Keratinocyte (primary cell): ENCODE measurements at regions not wholly inside any gene's neighbourhood (a gene's known extent, or its start where the extent isn't known, plus 50 kb on each side); places are given as distances from the start of the nearest gene placed in this dataset.

Experiments used
- CTCF ChIP-seq, 3 experiments: IDR thresholded peaks in 1 of 3; conservative IDR thresholded peaks in 1 of 3; optimal IDR thresholded peaks in 1 of 3; 2 replicates in 2 of 3; 3 replicates in 1 of 3; pipeline versions ENCODE3 to v1.5.1; 2011; ENCODE audit warnings: low read length in 3 of 3, mild to moderate bottlenecking in 3 of 3, moderate library complexity in 2 of 3, control low read depth in 1 of 3, inconsistent platforms in 1 of 3; ENCODE audit not compliant: insufficient read depth in 2 of 3; ENCODE audit errors: extremely low read depth in 1 of 3
- EZH2 ChIP-seq: IDR thresholded peaks from one replicate; pipeline ENCODE4 v1.6.1; 2012; ENCODE audit warnings: inconsistent platforms, mild to moderate bottlenecking, low read length, moderate library complexity

- TF ChIP-seq CTCF (optimal IDR thresholded peaks at IDR 0.05 in 1 of 3, IDR thresholded peaks at IDR 0.05 in 1 of 3, conservative IDR thresholded peaks at IDR 0.05 in 1 of 3; ENCODE audit: extremely low read depth in 1 of 3, insufficient read depth in 2 of 3, low read length in 3 of 3) (no peak), EZH2 (no peak)
Observed at GRCh38 chr11:70908223-70908622, 344.2 kb downstream of the SHANK2 start.
